OCI-LY1 (cell line): ENCODE measurements at regions not wholly inside any gene's neighbourhood (a gene's known extent, or its start where the extent isn't known, plus 50 kb on each side); places are given as distances from the start of the nearest gene placed in this dataset.

ENCODE experiments used
- H2AFZ ChIP-seq: fragments of 200-600 bp; sonication (generic), shearing (Covaris generic); 2 replicates; pipeline ENCODE4 v1.6.0; 2014; ENCODE audit warnings: antibody characterized with exemption, mild to moderate bottlenecking, low read length
- H3F3A ChIP-seq: fragments of 200-600 bp; sonication (generic), shearing (Covaris generic); 2 replicates; pipeline ENCODE4 v1.6.0; 2014; ENCODE audit warnings: mild to moderate bottlenecking, antibody characterized with exemption, low read length, moderate library complexity; ENCODE audit not compliant: insufficient read depth
- H3K27ac ChIP-seq: fragments of 200-600 bp; sonication (generic); 2 replicates; pipeline ENCODE4 v1.5.1; 2014; ENCODE audit warnings: low read length, mixed run types, mild to moderate bottlenecking, low read depth; ENCODE audit not compliant: poor library complexity, severe bottlenecking
- H3K27me3 ChIP-seq: fragments of 200-600 bp; sonication (generic); 2 replicates; pipeline ENCODE4 v1.6.0; 2014; ENCODE audit warnings: antibody characterized with exemption, mild to moderate bottlenecking, low read length, moderate library complexity; ENCODE audit not compliant: insufficient read depth
- H3K36me3 ChIP-seq: fragments of 200-600 bp; sonication (generic); 2 replicates; pipeline ENCODE4 v1.6.1; 2014; ENCODE audit warnings: mild to moderate bottlenecking, antibody characterized with exemption, low read length, moderate library complexity, mixed read lengths; ENCODE audit not compliant: insufficient read depth
- H3K4me1 ChIP-seq: fragments of 200-600 bp; sonication (generic); 2 replicates; pipeline ENCODE4 v1.5.1; 2014; ENCODE audit warnings: mild to moderate bottlenecking, low read length, moderate library complexity; ENCODE audit not compliant: insufficient read depth, severe bottlenecking
- H3K4me2 ChIP-seq: fragments of 200-600 bp; sonication (generic), shearing (Covaris generic); 2 replicates; pipeline ENCODE4 v1.6.1; 2014; ENCODE audit warnings: low read length
- H3K4me3 ChIP-seq: fragments of 200-600 bp; sonication (generic); 2 replicates; pipeline ENCODE4 v1.5.1; 2014; ENCODE audit warnings: low read length, low read depth, mild to moderate bottlenecking, mixed read lengths; ENCODE audit not compliant: poor library complexity, severe bottlenecking
- H3K79me2 ChIP-seq: fragments of 200-600 bp; shearing (Covaris generic); 2 replicates; pipeline ENCODE4 v1.6.1; 2016; ENCODE audit warnings: mixed run types, low read length, mixed read lengths; ENCODE audit not compliant: insufficient read depth
- H3K9ac ChIP-seq: fragments of 200-600 bp; sonication (generic), shearing (Covaris generic); 2 replicates; pipeline ENCODE4 v1.6.1; 2014; ENCODE audit warnings: mild to moderate bottlenecking, low read length, mixed read lengths
- H3K9me2 ChIP-seq: fragments of 200-600 bp; sonication (generic), shearing (Covaris generic); 2 replicates; pipeline ENCODE4 v1.6.1; 2014; ENCODE audit warnings: low read depth, mild to moderate bottlenecking, low read length, mixed read lengths
- H3K9me3 ChIP-seq: fragments of 200-600 bp; shearing (Covaris generic); 2 replicates; pipeline ENCODE4 v1.6.1; 2014; ENCODE audit warnings: low read length, mixed read lengths
- H4K20me1 ChIP-seq: fragments of 200-600 bp; sonication (generic), shearing (Covaris generic); 2 replicates; pipeline ENCODE4 v1.6.0; 2016; ENCODE audit warnings: mild to moderate bottlenecking, low read length; ENCODE audit not compliant: insufficient read depth
- EZH2 ChIP-seq: fragments of 200-600 bp; sonication (generic), shearing (Covaris generic); IDR thresholded peaks from 2 replicates; pipeline ENCODE4 v1.8.0; 2017; ENCODE audit warnings: borderline replicate concordance, mixed run types, mild to moderate bottlenecking, antibody characterized with exemption, low read length, moderate library complexity, mixed read lengths
- TF ChIP-seq, protein P1 (sequence below): fragments of 200-600 bp; sonication (generic), shearing (Covaris generic); IDR thresholded peaks from 2 replicates; pipeline ENCODE4 v1.5.1; 2017; ENCODE audit warnings: mild to moderate bottlenecking, antibody characterized with exemption, low read length, moderate library complexity, mixed read lengths

DNA sequence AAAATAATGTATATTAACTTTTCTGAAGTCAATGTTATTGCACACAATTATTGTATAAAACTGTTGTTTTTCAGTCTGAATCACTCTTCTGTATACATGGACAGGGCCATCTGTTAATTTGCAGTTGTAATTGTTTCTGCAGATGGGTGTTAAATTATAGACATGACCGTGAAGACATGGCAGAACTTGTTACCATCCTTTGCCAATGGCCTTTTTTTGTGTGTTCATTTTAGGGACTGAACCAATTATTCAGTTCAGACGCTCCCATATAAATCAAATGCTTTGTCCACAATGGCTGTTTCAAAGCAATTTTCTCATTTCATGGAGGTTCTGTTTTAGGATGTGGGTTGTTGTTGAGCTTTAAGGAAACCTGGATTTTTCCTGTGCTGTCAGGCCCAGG is 533.7 kb downstream of the DOK5 start:
- TF ChIP-seq, protein P1, sequence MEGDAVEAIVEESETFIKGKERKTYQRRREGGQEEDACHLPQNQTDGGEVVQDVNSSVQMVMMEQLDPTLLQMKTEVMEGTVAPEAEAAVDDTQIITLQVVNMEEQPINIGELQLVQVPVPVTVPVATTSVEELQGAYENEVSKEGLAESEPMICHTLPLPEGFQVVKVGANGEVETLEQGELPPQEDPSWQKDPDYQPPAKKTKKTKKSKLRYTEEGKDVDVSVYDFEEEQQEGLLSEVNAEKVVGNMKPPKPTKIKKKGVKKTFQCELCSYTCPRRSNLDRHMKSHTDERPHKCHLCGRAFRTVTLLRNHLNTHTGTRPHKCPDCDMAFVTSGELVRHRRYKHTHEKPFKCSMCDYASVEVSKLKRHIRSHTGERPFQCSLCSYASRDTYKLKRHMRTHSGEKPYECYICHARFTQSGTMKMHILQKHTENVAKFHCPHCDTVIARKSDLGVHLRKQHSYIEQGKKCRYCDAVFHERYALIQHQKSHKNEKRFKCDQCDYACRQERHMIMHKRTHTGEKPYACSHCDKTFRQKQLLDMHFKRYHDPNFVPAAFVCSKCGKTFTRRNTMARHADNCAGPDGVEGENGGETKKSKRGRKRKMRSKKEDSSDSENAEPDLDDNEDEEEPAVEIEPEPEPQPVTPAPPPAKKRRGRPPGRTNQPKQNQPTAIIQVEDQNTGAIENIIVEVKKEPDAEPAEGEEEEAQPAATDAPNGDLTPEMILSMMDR, result no peak
- TF ChIP-seq EZH2, result no peak
- no peaks in the 10 kb centered on the region for H4K20me1 ChIP-seq
- H3K27ac ChIP-seq, result no peak overlapping the region
- H3K9me2 ChIP-seq, result no peaks in the 10 kb centered on the region
- H3K79me2 ChIP-seq, result no peaks in the 10 kb centered on the region
- H3K9me3 ChIP-seq, result no peaks in the 10 kb centered on the region
- H3K4me1 ChIP-seq, result no peaks in the 10 kb centered on the region
- no peak overlapping the region for H3K4me3 ChIP-seq
- no peak overlapping the region for H3K9ac ChIP-seq
- H2AFZ ChIP-seq, result no peak overlapping the region
- H3K27me3 ChIP-seq, result no peaks in the 10 kb centered on the region
- no peak overlapping the region for H3K4me2 ChIP-seq
- H3F3A ChIP-seq, result no peaks in the 10 kb centered on the region
- no peaks in the 10 kb centered on the region for H3K36me3 ChIP-seq

GRCh38 chr20:55004044-55004443 is 528.7 kb downstream of the DOK5 start:
- Histone ChIP-seq H3K79me2 (no peaks in the 10 kb centered on the region), H3K27me3 (no peaks in the 10 kb centered on the region)

GRCh38 chr20:54995553-54995952 is 520.2 kb downstream of the DOK5 start:
- Histone ChIP-seq H2AFZ (no peak overlapping the region), H3K4me2 (no peak overlapping the region), H3K79me2 (no peaks in the 10 kb centered on the region), H3K9me2 (no peaks in the 10 kb centered on the region), H4K20me1 (no peaks in the 10 kb centered on the region), H3F3A (no peaks in the 10 kb centered on the region), H3K4me1 (no peaks in the 10 kb centered on the region), H3K4me3 (no peak overlapping the region), H3K9me3 (no peaks in the 10 kb centered on the region), H3K36me3 (no peaks in the 10 kb centered on the region), H3K27ac (no peak overlapping the region), H3K9ac (no peak overlapping the region), H3K27me3 (no peaks in the 10 kb centered on the region)
- TF ChIP-seq, protein P1, result no peak
- TF ChIP-seq EZH2, result no peak

More at GRCh38 chr20:55004044-55004443, 528.7 kb downstream of the DOK5 start:
- Histone ChIP-seq H4K20me1 (no peaks in the 10 kb centered on the region), H3F3A (no peaks in the 10 kb centered on the region), H3K4me2 (no peak overlapping the region), H3K36me3 (no peaks in the 10 kb centered on the region), H3K4me3 (no peak overlapping the region), H3K27ac (no peak overlapping the region), H3K9ac (no peak overlapping the region), H3K4me1 (no peaks in the 10 kb centered on the region), H3K9me3 (no peaks in the 10 kb centered on the region), H2AFZ (no peak overlapping the region), H3K9me2 (no peaks in the 10 kb centered on the region)
- no peak for TF ChIP-seq EZH2
- TF ChIP-seq, protein P1, result no peak
